GM23248 (cell line): ENCODE measurements at regions not wholly inside any gene's neighbourhood (a gene's known extent, or its start where the extent isn't known, plus 50 kb on each side); places are given as distances from the start of the nearest gene placed in this dataset.

Experiments used
- EZH2 ChIP-seq: fragments of 200-600 bp; sonication (generic); IDR thresholded peaks from 2 replicates; pipeline ENCODE4 v1.6.1; 2018; ENCODE audit warnings: antibody characterized with exemption, mild to moderate bottlenecking; ENCODE audit not compliant: insufficient read depth, poor library complexity, severe bottlenecking
- EZH2phosphoT487 ChIP-seq: fragments of 200-600 bp; sonication (generic); IDR thresholded peaks from 2 replicates; pipeline ENCODE4 v1.6.1; 2018; ENCODE audit warnings: antibody characterized with exemption, moderate library complexity, mild to moderate bottlenecking, low read depth; ENCODE audit not compliant: insufficient read depth

- TF ChIP-seq EZH2 = no peak
- TF ChIP-seq EZH2phosphoT487 = 0 out of 2 replicates have a peak, but pooled peaks have one; percentile 42
These were observed 59.0 kb upstream of the KLF4 start for GRCh38 chr9:107548298-107549142.
